Right cardiac atrium (tissue), 5 donors: ENCODE measurements at regions not wholly inside any gene's neighbourhood (a gene's known extent, or its start where the extent isn't known, plus 50 kb on each side); places are given as distances from the start of the nearest gene placed in this dataset.

Experiments used
- ATAC-seq, 2 donors: fragments of 200-7000 bp; cut with Tn5 transposase; one replicate each; pipeline versions ENCODE4 v1.8.0 to v1.9.1; 2020; ENCODE audit warnings: moderate library complexity in 2 of 2, mild to moderate bottlenecking in 1 of 2
- DNase-seq, 3 donors: peaks; one replicate each; pipeline ENCODE4 v3.0.0-alpha.2; 2020
- H3K27ac ChIP-seq: one replicate; pipeline ENCODE4 v1.5.1; 2013; ENCODE audit warnings: mild to moderate bottlenecking, low read length, control low read depth, moderate library complexity
- H3K27me3 ChIP-seq: one replicate; pipeline ENCODE4 v1.6.1; 2013; ENCODE audit not compliant: control insufficient read depth, insufficient read depth
- H3K4me1 ChIP-seq: one replicate; pipeline ENCODE4 v1.6.1; 2013; ENCODE audit warnings: low read length; ENCODE audit not compliant: control insufficient read depth, insufficient read depth
- H3K4me3 ChIP-seq: one replicate; pipeline ENCODE4 v1.5.1; 2013; ENCODE audit warnings: low read length, control low read depth
- H3K9me3 ChIP-seq: one replicate; pipeline ENCODE4 v1.6.1; 2013; ENCODE audit warnings: low read length; ENCODE audit not compliant: control insufficient read depth
- WGBS: extraction: QIAGEN DNeasy Blood & Tissue Kit; methylation state at CpG from one replicate; pipeline ENCODE4 v1.1.7; 2013; 5-methylcytosine and 5-hydroxymethylcytosine counted together
- intact Hi-C, 4 donors: fragments of 100-400 bp; cut with DNase I; formaldehyde crosslinking; loops; one replicate each; pipeline versions ENCODE4 v1.11.0 to v1.14.0; 2022 to 2023
- donor health status: healthy with polysubstance abuse.
- donor health status: DM: no; HTN: yes; CAD: no.
- donor health status: DM: no; HTN: no; CAD: no.
- donor health status: DM: no; HTN: yes; CAD: no; lungs with severe emphysema.
- donor health status: DM: yes; HTN: yes; CAD: no.

- Histone ChIP-seq H3K9me3 (no peaks in the 10 kb centered on the region), H3K4me3 (no peak overlapping the region), H3K27me3 (no peaks in the 10 kb centered on the region), H3K27ac (no peak overlapping the region), H3K4me1 (no peaks in the 10 kb centered on the region)
- intact Hi-C loops, result no loop called here
- DNase-seq (no peak), ATAC-seq (no peak)
- 48% methylated on average over 2 of the region's 2 CpGs for WGBS
These were observed 367.7 kb downstream of the CDK5RAP2 start for GRCh38 chr9:120212153-120212852.

GRCh38 chr9:120210274-120210673, 369.7 kb downstream of the CDK5RAP2 start:
- no peak for DNase-seq
- 69% methylated on average over 4 of the region's 4 CpGs for WGBS
- no peaks in the 10 kb centered on the region for H3K4me1 ChIP-seq
- intact Hi-C loops, result no loop called here
- no peaks in the 10 kb centered on the region for H3K9me3 ChIP-seq
- no peak for ATAC-seq
- no peak overlapping the region for H3K27ac ChIP-seq
- no peak overlapping the region for H3K4me3 ChIP-seq
- no peaks in the 10 kb centered on the region for H3K27me3 ChIP-seq

- Histone ChIP-seq H3K27ac (no peak overlapping the region), H3K4me1 (no peaks in the 10 kb centered on the region), H3K27me3 (no peaks in the 10 kb centered on the region), H3K9me3 (no peaks in the 10 kb centered on the region), H3K4me3 (no peak overlapping the region)
- no peak for DNase-seq
- intact Hi-C loops, result no loop called here
- no peak for ATAC-seq
- 69% methylated on average over 11 of the region's 11 CpGs for WGBS
These were observed 376.9 kb downstream of the CDK5RAP2 start for GRCh38 chr9:120202856-120203654.

GRCh38 chr9:120198027-120198426, 381.9 kb downstream of the CDK5RAP2 start:
- Histone ChIP-seq H3K9me3 (no peaks in the 10 kb centered on the region), H3K27me3 (no peaks in the 10 kb centered on the region), H3K4me1 (no peaks in the 10 kb centered on the region), H3K4me3 (no peak overlapping the region), H3K27ac (no peak overlapping the region)
- DNase-seq (no peak), ATAC-seq (no peak)
- 67% methylated on average over 3 of the region's 3 CpGs for WGBS
- intact Hi-C loops, result no loop called here

- 67% methylated on average over 12 of the region's 12 CpGs for WGBS
- DNase-seq, result no peak
- Histone ChIP-seq H3K4me3 (no peak overlapping the region), H3K27me3 (no peaks in the 10 kb centered on the region), H3K4me1 (no peaks in the 10 kb centered on the region), H3K9me3 (no peaks in the 10 kb centered on the region), H3K27ac (no peak overlapping the region)
- intact Hi-C loops, result no loop called here
- ATAC-seq, result no peak
These were observed 382.4 kb downstream of the CDK5RAP2 start for GRCh38 chr9:120197605-120198004.

GRCh38 chr9:120191141-120191540, 388.8 kb downstream of the CDK5RAP2 start:
- no peaks in the 10 kb centered on the region for H3K9me3 ChIP-seq
- intact Hi-C loops, result no loop called here
- no peaks in the 10 kb centered on the region for H3K4me1 ChIP-seq
- 66% methylated on average over 3 of the region's 3 CpGs for WGBS
- DNase-seq, result no peak
- no peak overlapping the region for H3K4me3 ChIP-seq
- no peak overlapping the region for H3K27ac ChIP-seq
- H3K27me3 ChIP-seq, result no peaks in the 10 kb centered on the region
- ATAC-seq, result no peak

GRCh38 chr9:120187758-120188157, 392.2 kb downstream of the CDK5RAP2 start:
- peak in 1 of 2 donors; percentile 59 for ATAC-seq
- intact Hi-C loops, result no loop called here
- peak; percentile 51 to 80 (median 74) for DNase-seq
- Histone ChIP-seq H3K4me3 (no peak overlapping the region), H3K4me1 (no peaks in the 10 kb centered on the region), H3K27ac (no peak overlapping the region), H3K9me3 (no peaks in the 10 kb centered on the region), H3K27me3 (no peaks in the 10 kb centered on the region)
- WGBS, result 50% methylated on average over 8 of the region's 8 CpGs

- Histone ChIP-seq H3K9me3 (no peaks in the 10 kb centered on the region), H3K27me3 (no peaks in the 10 kb centered on the region), H3K27ac (no peak overlapping the region), H3K4me3 (no peak overlapping the region), H3K4me1 (no peaks in the 10 kb centered on the region)
- ATAC-seq (no peak), DNase-seq (no peak)
- 43% methylated on average over 3 of the region's 3 CpGs for WGBS
- intact Hi-C loops, result no loop called here
These were observed 393.7 kb downstream of the CDK5RAP2 start for GRCh38 chr9:120186276-120186675.

- DNase-seq, result no peak
- no peak for ATAC-seq
- H3K27ac ChIP-seq, result no peak overlapping the region
- H3K9me3 ChIP-seq, result no peaks in the 10 kb centered on the region
- intact Hi-C loops, result no loop called here
- H3K4me1 ChIP-seq, result no peaks in the 10 kb centered on the region
- H3K27me3 ChIP-seq, result no peaks in the 10 kb centered on the region
- 55% methylated on average over 3 of the region's 3 CpGs for whole genome bisulfite sequencing
- H3K4me3 ChIP-seq, result no peak overlapping the region
These were observed 395.7 kb downstream of the CDK5RAP2 start for GRCh38 chr9:120184266-120184665.

- H3K4me3 ChIP-seq, result no peak overlapping the region
- H3K27me3 ChIP-seq, result no peaks in the 10 kb centered on the region
- H3K4me1 ChIP-seq, result no peaks in the 10 kb centered on the region
- ATAC-seq (no peak), DNase-seq (no peak)
- no peak overlapping the region for H3K27ac ChIP-seq
- intact Hi-C loops, result no loop called here
- WGBS, result 62% methylated on average over 3 of the region's 3 CpGs
- H3K9me3 ChIP-seq, result no peaks in the 10 kb centered on the region
These were observed 396.4 kb downstream of the CDK5RAP2 start for GRCh38 chr9:120183615-120184014.

- Histone ChIP-seq H3K4me1 (no peaks in the 10 kb centered on the region), H3K27me3 (no peaks in the 10 kb centered on the region), H3K27ac (no peak overlapping the region), H3K4me3 (no peak overlapping the region), H3K9me3 (no peaks in the 10 kb centered on the region)
- intact Hi-C loops, result no loop called here
- 52% methylated on average over 1 of the region's 1 CpG for WGBS
- no peak for DNase-seq
- no peak for ATAC-seq
These were observed 398.0 kb downstream of the CDK5RAP2 start for GRCh38 chr9:120182011-120182410.
